A204.1 (cell line): ENCODE measurements at regions not wholly inside any gene's neighbourhood (a gene's known extent, or its start where the extent isn't known, plus 50 kb on each side); places are given as distances from the start of the nearest gene placed in this dataset.

Experiments used
- FAIRE-seq: peaks from 2 replicates; lab custom pipeline; 2012; peaks lifted over from hg19 to GRCh38; lab: Jason Lieb, UNC

DNA sequence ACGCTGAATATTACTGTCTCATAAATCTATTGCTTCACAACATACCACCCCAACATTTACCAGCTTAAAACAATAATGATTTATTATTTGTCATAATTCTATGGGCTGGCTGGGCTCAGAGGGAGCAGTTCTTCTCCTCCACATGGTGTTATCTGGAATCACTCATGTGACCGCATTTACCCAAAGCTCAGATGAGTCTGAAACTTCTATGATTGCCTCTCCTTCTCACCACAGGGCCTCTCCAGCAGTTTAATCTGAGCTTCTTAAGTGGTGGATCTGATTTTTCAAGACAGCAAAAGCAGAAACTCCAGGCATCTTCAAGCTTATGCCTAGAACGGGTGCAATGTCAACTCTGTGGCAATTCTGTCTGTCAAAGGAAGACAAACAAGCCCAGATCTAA, 210.3 kb upstream of the ADRA1B start:
- no peak for FAIRE-seq

DNA sequence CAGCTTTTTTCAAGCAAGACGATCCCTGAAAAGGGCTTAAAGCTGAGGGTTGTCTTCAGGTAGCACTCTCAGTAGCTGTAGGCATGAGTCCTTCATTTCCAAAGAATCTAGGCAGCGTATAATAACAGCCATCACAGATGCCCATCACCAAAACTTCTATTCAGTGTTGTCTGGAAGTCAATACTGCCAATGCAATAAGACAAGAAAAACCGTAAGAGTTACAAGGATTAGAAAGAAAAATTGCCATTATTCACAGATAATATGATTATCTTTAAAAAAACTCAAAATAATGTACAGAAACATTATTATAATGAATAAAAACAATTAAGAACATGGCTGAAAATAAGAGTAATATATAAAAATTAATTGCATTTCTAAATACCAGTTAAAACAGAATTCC, 208.2 kb upstream of the ADRA1B start:
- FAIRE-seq: no peak

DNA sequence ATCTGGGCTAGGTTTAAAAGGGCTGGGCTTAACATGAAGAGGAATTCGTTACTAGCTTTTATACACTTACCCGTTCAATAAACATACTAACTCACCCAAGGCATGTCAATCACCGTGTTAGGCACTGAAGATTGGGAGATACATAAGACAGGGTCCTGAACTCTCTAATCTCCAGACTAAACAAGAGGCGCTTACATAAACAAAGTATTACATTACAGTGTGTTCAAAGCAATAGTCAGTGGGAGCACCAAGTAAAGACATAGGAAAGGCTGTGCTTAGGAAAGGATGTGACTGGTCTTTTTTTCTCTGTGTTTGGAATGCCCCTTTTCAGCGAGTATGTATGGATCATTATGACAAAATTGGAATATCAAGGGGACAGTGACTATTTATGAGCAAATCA, 203.6 kb upstream of the ADRA1B start:
- no peak for FAIRE-seq

DNA sequence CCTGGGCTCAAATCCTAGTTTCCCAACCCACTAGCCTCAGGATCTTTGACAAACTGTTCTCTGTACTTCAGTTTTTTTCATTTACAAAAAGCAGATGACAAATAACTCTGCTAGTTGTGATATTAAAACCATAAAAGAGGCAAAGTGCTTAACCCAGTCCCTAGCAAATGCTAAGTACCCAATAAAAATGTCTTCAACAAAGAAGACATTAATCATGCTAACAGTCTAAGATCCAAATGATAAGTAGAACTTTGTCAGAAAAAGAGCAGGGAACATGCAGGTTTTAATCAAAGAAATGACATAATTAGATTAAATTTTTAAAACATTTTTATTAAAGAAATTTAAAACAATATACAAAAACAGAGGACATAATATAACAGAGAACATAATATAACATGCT, 203.0 kb upstream of the ADRA1B start:
- no peak for FAIRE-seq

DNA sequence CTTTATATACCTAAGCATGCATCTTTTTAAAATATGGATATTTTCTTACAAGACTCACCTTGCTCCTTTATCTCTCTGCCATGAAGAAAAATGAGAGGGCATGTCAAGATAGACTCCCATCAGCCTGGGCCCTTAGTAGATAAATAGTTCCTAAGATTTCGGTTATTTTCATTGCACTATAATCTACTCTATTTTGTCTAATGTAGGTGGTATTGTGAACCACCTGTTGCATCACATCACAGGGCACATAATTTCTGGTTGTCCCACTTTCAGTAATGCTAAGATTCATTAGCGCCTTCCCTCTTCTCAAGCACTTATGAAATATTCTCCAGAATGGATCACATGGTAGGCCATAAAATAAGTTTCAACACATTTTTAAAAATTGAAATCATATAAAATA, 202.5 kb upstream of the ADRA1B start:
- no peak for FAIRE-seq

DNA sequence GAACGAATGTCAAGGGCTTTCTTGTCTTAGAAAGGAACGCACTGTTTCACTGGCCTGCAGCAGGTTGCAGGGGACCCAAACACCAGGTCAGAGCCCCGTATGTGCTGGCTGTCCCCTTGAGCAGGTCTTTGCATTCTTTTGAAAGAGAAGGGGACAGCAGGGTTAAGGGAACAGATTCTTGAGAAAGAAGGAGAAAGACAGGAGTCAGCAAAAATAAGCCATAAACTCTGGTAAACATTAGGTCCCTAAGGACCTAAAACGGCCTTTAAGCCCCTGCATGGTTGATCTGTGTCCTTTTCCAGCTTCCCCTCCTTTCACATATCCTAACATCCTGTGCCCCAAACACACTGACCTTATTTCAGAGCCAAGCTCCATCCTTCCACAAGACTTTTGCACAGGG, 190.8 kb upstream of the ADRA1B start:
- no peak for FAIRE-seq

DNA sequence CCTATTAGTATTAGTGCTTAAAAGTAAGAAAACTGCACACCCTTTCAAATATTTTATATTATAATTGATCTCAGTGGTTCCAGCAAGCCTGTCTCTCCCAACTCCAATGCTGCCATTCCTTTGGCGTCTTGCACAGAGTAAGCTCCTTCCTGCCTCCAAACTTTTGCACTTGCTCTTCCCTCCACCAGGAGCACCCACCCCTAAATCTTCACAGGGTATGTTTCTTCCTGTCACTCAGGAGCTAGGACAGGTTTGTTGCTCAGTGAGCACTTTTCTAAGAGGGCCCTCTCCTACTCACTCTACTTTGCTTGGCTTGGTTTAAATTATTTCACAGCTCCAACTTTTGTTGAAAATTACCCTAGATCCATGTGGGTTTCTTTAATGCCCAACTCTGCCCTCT, 189.1 kb upstream of the ADRA1B start:
- no peak for FAIRE-seq

DNA sequence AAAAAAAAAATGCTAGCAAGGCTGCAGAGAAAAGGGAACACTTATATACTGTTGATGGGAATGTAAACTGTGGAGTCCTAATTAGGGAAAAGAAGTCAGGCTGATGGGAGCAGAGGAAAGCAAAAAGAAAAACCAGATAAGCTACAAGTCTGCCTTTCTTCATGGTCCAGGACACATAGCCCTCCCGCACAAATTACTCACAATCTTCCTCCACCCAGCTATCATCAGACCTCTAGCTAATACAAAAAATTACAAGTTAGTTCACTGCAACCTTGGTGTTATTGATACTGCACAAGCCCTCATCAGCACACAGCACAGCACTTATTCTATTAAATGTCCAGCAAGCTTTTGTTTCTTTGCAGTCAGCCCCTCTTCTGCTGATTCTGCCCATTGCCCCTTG, 186.0 kb upstream of the ADRA1B start:
- FAIRE-seq: no peak

DNA sequence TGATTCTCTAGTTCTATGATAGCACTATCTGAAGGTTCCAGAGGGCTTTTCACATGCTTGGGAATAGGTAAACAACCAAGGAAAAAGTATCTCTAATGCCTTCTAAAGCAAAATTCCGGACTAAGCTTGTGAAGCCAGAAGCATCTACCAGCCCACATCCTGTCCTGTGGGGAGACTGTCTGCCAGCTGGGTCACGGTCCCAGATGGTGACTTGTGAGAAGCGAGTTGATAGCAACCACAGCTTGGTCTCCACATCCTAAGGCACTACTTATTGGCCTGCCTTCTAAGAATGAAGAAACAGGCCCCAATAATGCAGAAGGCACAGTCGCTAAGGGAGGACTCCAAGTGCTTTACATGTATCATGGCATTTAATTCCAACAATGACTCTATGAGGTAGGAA, 184.1 kb upstream of the ADRA1B start:
- FAIRE-seq: no peak

DNA sequence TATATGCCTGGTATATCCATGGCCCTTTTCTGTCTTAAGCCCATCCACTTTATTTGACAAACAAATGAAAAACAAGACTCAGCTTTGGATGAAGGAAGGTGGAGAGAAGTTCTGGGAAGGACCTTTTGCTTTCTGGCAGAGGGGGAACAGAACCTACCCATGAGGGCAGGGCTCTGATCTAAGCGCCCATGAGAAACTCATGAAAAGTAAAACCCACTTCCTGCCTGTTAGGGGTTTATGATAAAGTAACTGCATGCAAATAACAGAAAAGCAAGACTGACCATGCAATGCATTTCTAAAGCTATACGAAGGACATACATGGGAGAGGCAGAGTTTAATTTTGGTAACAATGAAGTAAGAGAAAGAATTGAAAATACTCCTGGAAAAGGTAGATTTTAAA, 181.9 kb upstream of the ADRA1B start:
- FAIRE-seq: no peak

DNA sequence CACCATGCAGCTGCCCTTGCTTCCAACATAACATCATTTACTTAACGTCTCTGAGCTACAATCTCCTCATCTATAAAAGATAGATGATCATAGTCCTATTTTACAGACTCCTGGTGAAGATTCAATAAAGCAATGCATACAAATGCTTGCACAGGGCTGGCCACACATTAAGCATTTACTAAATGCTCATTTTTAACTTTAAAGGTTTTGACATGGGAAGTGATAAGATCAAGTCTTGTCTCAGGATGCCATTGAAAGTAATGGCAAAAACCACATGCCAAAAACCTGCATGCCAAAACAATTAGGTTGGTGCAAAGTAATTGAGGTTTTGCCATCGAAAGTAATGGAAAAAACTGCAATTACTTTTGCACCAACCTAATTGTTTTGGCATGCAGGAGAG, 181.2 kb upstream of the ADRA1B start:
- FAIRE-seq: no peak

DNA sequence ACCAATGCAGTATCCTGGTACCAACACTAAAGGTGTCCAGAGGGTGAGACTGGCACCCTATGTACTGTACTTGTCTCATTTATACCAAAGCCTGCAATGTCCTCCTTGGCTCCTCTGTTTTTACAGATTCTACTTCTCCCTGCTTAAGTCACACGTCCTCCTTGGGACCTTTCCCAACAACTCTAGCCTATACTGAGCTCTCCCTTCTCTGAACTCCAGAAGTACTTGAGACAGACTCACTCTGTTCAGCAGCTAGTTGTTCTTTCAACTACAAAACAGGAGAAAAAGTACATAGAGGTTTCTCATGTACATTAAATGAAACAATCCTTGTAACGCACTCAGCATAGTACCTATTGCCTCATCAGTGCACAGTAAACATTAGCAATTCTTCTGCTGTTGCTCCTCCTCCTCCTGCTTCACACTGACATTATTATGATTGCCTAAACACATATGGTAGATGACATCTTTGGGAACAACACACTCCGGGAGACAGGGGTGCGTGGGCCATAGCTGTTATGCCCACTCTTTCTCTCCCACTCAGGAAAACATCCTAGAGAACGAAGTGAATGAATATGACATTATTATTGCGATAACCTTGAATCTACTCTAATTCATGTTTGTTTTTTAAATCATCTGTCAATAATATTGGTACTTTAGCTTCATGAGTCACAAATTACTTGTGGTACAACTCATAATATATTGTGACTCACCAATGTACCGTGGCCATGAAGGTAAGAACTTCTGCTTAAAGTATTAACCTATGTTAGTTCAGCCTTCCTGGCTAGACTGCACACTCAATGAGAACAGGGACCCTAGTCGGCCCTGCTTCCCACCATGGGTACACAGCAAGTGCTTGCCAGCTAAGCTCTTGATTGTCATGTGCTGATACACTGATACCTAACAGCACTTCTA, 180.3 kb upstream of the ADRA1B start:
- no peak for FAIRE-seq

DNA sequence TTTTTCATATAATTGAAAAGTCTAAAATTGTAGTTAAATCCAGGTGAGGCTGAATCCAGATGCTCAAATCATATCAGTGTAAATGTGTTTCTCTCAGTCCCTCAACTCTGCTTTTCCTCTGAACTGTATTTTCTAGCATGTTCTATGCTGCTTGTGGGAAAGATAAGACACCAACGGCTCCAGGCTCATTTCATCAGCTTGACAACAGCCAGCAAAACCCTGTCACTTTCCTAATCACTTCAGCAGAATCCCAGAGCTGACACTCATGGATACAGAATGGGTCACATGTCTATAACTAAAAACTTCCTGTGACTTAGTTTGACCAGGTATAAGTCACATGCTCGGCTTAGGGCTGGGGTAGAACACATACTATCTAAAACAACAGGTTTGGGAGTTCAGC, 179.4 kb upstream of the ADRA1B start:
- no peak for FAIRE-seq

DNA sequence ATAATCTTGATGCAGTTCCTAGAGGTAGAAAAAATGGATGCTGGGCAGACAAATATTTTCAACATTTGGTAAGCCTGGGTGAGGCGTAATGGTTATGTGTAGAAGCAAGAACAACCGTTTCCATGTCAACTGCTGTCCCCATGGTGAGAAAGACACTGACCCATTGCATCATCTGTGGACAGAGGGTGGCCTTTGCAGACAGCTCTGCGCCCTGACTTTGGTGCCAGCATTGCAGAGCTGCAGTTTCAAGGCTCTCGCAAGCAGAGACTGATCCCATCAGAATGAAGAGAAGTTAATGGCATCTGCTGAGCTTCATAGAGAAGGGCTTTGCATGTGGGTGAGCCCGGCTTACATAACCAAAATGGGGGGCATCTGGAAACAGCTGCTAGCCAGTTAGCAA, 179.0 kb upstream of the ADRA1B start:
- FAIRE-seq: no peak

DNA sequence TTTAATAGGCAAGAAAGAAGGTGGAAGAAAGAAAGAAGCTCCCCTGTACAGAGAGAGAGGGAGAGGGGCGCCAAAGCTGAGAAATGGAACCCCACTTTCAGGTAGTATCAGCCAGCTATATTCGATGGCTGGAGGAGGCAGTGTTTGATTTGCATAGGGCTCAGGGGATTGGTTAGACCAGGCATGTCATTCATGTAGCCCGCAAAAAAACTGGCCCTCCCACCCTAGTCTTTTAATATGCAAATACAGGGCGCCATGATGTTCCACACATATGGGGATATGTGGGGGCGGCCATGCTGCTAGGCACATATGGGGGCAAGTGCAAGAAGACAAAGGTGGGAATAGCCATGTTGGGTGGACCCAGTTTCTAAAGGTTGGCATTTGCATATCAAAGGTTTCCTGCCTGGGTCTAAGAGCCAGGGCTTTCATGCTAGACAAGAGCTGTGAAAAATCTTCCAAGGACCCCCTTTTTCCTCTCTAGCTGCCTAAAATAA, 174.4 kb upstream of the ADRA1B start:
- FAIRE-seq: no peak

DNA sequence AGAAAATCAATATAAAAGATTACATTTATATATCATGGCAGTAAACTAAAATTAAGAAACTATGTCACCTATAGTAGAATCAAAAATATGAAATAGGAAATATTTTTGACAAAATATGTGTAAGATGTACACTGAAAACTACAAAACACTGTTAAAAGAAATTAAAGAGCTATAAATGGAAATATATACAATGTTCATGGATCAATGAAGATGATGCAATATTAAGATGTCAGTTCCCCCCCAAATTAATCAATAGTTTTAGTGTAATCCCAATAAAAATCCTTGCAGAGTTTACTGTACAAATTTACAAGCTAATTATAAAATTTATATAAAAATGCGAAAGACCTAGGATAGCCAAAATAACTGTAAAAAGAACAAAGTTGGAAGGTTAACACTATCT, 173.0 kb upstream of the ADRA1B start:
- no peak for FAIRE-seq

DNA sequence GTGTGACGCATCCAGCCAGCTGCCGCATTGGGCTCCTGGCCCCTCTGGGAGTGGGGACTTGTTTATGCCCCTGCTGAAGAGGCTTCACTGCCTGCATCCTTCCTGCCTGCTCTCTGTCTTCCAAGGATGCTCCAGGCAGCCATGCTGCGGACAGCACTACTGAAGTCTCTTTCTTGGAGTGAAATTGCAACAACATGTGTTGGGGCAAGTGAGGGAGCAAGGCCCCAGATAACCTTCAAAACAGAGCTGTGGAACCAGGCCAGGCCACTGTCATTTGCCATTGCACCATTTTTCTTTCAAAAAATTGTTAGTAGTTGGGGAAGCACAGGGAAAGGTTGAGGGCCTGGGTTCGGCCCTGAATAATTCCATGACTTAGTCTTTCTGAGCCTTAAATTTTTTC, 169.6 kb upstream of the ADRA1B start:
- no peak for FAIRE-seq

DNA sequence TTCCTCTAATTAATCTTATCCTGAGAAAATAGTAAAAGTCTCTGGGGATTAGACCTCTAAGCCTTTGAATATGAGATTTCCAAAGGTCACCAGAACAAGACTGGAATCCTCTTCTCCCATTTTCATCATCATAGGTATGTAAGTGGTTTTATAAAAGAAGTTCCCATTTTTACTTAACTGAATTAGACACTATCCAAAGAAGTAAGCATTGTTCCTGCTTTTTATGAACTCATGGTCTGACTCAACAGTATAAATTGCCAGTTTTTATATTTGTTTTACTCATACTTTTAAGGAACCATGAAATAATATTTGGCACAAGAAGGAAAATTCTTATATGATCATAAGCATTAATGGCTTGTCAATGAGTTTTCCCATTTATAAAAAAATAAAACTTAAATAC, 167.1 kb upstream of the ADRA1B start:
- no peak for FAIRE-seq

DNA sequence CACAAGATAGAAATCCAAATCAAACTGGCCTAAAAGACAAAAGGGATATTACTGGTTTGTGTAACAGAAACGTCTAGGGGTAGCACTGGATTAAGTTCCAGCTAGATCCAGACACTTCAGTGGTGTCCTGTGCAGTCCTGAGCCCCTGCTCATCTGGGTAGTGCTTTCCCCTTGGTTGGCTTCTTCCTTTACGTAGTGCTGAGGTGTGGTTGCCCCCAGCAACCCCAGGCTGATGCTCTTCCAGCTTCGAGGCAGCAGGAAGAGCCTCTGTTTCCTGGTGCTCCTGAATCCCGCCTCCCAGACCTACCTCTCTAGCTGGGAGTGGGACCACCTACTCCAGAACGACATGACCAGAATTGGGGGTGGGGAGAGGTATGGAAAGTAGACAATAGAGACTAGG, 166.1 kb upstream of the ADRA1B start:
- no peak for FAIRE-seq

DNA sequence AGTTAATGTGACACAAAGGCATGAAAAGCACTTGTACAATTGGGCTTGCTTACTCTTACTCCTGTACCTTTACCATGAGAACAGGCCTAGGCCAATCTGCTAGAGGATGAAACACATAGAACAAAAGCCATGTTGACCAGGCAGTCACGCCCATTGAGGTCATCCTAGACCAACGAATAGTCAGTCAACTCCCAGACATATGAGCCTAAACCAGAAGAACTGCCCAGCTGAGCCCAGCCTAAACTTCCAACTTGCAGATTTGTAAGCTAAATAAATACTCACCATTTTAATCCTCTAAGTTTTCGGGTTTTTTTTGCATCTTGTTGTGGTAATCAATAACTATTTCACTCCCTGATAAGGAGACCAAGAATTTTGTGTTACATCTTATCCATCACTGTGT, 164.8 kb upstream of the ADRA1B start:
- FAIRE-seq: no peak

DNA sequence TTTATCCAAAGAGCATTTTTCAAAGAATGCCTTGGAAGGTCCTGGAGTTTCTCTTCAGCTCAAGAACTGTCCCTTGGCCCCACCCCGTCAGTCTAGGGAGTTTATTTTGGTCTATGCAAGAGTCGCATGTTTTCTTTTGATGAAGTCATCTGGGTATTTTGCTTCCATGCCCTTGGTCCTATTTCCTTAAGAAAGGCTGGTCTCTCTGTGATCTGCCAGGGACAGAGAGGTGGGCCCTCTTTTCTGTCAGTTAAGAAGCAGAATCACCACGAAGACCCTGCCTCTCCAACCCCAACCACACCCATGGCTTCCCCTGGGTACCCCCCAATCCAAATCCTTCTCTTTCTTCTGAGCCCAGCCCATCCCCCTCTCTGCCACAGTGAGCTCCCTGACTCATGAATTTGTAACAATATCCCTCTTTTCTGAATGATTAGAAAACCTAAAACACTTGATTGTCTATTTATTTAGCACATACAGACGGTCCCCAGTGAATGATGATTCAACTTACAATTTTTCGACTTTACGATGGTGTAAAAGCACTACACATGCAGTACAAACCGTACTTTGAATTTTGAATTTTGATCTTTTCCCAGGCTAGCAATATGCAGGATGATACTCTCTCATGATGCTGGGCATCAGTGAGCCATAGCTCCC, 163.5 kb upstream of the ADRA1B start:
- no peak for FAIRE-seq

DNA sequence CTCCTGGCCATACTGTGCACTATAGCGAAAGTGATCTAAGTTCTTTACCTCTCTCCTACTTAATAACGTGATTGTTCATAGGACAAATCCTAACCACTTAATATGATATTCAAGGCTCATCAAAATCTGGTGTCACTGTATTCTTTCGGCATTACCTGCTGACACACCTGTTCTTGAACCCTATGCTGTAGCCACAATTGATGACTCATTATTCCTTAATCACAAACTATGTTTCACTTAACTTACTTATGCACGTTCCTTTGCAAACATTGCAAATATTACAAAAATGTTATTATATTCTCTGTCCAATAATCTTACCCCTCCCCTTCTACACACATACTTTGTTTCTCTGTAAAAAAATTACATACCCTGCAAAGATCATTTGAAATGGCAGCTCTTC, 158.1 kb upstream of the ADRA1B start:
- no peak for FAIRE-seq

DNA sequence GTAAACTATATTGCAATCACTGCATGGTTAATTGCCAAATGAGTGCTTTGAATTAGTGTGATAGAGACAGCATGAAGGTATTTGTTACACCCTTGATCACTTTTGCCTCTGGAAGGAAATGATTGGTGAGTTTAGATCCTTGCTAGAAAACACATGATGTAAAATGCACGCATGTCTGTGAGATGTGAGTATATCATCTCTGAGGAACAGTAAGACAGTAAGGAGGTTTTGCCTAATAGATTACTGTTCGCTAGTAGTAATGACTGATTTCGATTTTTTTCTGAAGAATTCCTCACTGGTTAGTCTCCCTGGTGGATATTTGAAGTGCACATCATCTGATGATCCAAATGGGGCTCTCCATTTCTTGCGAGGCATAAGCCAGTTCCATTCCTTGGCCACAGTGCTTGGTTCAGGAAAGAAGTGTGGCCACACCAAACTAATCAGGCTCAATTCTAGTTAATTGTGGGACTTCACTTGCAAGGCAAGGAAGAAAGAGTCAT, 156.4 kb upstream of the ADRA1B start:
- no peak for FAIRE-seq

DNA sequence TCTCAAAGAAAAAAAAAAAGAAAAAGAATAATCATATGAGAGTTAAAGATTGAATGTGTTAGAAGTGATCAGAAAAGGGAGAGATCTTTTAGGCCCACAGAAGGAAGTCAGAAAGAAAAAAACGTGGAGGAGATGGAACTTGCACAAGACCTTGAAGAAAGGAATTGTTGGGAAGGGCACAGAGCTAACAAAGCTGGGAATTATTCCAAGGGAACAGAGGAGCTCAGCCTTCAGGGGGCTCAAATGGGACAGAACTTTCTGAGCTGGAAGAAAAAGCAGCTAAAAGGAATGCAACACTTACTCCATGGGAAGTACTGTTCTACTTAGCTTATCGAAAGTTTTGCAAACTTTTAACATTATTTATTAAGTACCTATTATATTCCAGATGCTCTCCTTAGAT, 153.4 kb upstream of the ADRA1B start:
- FAIRE-seq: no peak
